NOMO-1 treated with DMSO at 0.1 percent for 48 hours (cell line): ENCODE measurements at regions not wholly inside any gene's neighbourhood (a gene's known extent, or its start where the extent isn't known, plus 50 kb on each side); places are given as distances from the start of the nearest gene placed in this dataset.
"Not testable (repeated sequence)": the region's sequence is repeated elsewhere in the genome, so short reads cannot be mapped to it uniquely, and the experiment has no call there.

Experiments
- DNase-seq: peaks from one replicate; lab custom pipeline; 2025; ENCODE audit not compliant: unreplicated experiment; lab: John Stamatoyannopoulos, UW

DNA sequence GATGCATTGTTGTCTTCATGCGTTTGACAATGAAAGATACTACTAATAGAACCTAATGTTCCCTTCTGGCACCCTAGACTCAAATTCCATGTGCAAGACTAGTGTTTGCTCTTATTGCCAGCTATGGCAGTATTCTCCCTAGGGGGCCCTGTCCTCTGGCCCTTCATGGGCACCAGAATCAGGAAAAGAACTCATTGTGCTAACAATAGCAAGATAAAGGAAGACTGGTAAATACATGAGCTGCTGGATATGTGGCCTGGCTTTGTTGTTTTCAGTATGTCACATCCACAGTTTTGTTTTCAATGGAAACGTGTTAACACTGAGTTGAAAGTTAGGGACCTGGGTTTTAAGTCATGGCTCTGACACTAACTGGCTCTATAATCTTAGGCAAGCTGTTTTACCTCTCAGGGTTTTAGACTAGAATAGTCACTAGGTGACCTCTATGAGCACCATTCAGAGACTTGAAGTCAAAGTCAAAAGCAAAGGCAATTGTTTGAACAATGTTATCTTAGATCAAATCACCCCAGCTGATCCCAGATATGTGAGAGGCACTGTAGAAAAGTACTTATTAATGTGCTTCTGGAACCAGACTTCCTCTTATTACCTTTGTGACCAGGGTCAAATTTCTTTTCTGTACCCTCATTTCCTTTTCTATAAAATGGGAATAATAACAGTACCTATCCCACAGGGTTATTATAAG lies 253.7 kb upstream of the DIAPH2 start:
- DNase-seq = no peak

DNA sequence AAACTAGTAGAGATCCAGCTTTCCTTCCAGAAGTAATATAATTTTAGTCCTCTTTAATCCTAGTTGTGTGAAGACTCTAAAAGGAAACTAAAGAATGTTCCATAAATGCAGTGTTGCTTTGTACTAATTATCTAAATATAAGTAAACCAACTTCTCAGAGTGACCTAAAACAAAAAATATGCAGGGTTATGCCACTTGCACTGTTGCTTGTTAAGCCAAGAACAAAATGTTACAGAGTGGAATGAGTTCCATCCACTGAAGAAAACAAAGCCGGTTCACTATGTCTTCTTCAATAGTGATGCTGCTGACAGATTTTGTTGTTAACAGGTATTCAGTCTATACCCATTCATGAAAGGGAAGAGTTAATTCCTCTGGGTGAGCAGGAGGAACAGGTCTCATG lies 252.0 kb upstream of the DIAPH2 start:
- DNase-seq = no peak

DNA sequence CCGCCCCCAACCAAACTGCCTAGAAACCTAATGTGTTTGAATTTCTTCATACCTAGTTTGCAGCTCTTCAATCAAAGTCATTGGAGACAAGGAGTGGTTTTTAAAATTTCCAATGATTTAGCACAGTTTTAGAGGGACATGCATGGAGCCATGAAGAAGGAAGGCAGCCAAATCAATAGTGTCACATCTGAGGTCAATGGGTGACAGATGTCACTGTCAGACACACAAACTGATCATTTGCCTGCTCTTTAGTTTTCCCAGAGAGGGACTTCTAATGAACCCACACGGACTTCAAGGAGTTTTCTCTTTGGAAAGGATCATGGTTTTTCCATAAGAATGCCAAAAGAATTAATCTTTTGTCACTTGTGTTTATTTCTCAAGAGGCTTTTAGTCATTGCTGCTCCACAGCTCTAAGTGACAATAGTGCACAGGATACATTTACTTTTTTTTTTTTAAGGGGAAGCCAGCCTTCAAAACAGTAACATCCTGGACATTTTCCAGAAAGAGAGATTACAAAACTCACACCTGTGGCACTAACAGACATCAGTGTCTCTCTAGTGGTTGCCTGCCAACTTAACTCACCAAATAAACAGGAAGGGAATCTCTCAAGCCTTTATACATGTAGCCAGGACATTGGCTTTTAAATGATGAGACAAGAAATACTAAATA lies 251.1 kb upstream of the DIAPH2 start:
- DNase-seq = no peak

DNA sequence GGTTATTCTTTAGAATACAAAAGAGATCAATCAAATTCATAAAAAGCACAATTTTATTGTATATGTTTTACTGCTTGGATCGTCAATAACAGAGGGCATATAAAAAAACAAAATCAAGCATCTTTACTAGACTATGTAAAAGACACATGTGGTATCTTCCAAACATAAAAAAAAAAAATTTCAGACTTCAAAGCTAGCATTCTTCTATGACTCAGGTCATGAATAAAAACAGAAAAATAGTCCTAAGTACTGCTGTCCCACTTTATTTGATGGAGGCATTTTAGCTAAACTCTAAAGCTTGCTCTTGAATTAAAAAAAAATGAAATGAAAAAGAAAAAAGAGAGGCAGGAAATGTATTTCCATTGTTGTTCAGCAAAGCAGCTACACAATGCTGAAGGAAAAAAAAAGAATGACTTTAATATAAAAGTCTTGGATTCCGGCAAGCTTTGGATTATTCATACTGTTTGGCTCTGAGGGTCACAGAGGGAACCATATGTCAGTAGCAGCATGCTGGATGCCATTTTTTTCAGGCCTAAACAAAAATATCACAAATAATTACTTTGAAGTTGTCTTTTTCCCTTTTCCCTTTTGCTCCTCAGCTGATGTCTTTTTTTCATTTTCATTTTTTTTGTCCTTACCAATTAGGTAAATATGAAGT lies 249.1 kb upstream of the DIAPH2 start:
- no peak for DNase-seq

DNA sequence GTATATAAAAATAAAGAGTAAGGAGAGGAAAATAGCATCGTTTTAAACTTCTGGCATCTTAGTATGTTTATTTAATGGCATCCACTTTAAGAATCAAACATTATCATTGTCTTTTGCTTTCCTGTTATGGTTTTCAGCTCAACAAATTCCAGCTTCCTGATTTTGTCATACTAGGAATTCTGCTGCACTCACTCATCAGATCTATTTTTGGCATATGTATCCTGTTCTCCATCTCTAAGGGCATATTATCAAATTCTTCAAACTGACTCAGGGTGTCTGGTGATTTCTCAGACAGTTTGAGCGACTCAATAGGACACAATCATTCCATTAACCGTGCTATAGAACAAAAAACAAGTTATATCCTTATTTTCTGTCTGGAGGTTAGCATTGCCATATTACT lies 248.5 kb upstream of the DIAPH2 start:
- DNase-seq = no peak

DNA sequence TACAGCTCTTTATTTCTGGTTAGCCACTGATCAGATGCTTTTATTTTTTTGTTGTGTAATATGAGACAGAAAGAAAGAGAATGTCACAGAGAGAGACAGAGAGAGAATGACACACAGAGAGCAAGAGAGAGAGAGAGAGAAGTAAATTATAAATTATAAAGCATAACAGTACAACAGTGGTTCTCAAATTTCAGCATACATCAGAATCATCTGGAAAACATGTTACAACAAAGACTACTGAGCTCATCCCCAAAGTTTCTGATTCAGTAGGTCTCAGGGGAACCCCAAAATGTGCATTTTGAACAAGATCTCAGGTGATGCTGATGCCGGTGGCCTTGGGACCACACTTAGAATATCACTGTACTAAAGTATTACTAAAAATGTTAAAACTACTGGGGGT lies 245.8 kb upstream of the DIAPH2 start:
- no peak for DNase-seq

DNA sequence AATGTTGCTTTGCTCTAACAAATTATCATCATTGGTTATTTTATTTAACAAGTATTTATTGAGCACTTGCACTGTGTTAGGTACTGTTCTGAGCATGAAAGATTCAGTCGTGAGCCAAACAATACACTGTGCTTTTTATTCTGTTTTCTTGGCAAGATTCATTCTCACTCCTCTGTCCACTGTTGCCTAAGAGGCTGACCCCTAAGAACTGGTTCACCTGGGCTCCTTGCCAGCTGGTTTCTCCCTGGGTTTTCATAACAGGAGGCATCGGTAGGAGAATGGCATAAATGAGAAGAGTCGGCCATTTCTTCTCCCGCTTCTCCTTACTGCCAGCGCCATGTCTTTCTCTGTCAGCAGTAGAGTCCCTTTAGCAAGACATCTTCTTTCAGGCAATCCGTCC lies 243.7 kb upstream of the DIAPH2 start:
- no peak for DNase-seq

DNA sequence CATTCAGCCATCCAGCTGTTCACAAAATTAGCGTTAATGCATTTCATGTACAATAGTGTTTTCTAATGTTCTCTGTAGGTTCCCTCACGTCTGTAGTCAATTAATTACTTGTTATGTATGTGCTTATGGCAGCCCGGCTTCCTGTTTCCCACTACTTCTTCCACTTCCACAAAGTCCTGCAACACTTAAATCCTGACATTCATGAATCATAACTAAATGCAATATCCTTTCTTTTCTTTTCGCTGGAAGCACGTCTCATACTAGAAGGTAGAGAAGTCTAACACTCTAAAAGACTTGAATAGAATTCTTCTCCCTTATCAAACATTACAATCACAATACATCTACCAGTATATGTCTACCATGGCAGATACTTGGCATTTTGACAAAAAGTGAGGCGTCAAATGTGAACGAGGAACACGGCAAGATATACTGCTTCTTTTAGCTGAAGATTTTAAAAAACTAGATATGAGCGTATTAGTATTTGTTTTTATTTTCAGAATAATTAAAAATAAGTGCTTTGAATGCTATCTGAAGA lies 239.0 kb upstream of the DIAPH2 start:
- DNase-seq = no peak

DNA sequence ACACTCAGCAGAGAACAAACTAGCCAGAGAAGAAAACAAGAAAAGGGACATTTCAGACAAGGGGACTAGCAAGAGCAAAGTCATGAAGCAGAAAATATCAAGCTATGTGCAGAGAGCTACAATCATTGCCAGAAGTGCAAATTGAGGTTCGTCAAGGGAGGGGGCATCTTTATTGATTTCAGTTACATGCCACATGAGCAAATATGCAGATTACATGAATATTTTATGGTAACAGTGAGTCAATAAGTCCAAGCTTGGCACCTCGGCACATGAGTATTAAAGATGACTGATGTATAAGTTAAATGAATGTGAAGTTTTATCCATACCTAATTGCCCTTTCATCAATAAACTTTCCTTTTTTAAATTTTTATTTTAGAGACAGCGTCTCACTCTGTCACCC lies 238.1 kb upstream of the DIAPH2 start:
- DNase-seq = no peak

DNA sequence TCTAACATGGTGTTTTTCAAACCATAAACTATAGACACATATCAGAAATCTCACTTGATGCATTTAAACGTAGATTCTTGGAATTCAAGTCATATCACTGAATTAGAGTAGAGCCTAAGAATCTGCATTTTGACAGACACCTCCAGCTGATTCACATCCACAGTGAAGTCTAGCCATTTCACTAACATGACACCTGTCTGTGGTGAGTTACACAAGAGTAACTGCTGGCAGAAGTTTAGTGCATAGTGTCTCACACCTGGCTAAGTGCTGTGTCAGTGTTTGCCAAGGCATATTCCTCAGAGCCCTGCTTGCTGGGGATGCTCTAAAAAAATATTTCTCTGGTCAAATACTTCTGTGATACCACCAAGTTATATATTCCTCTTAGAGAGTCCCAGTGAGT lies 237.5 kb upstream of the DIAPH2 start:
- no peak for DNase-seq

DNA sequence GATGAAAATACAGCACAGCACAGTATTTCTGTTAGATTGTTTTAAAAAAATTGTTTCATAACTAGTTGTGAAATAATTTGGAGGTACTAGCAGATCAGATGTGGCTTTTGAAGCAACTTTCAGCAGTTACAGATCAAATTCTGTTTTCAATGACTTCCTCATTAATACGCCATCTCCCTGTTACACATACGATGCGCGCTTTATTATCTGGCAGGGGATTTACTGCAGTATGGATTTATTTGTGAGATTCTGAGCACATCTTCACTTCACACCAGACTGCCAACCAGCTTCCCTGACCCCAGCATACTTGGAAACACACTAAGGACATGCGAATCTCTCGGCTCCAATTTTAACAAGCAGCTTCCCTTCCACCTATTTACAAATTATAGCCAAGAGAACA lies 235.5 kb upstream of the DIAPH2 start:
- peak; percentile 84 for DNase-seq

DNA sequence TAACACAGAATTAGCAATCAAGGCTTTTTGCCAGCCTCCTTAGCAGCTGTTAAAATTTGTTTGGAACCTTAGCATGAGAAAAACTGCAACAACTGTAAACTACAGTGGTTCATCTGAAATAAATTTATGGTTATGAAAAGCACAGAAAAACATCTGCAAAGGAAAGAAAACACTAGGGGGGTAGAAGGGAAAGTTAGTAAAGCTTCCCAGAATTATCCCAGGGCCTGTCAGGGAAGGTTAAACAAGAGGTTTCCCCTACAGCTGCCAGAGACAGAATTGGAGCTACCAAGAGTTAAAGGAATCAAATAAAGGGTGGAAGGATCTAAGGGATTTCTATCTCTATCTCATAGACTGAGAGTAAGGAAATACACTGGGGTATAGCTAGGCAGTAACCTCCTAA lies 234.7 kb upstream of the DIAPH2 start:
- no peak for DNase-seq

DNA sequence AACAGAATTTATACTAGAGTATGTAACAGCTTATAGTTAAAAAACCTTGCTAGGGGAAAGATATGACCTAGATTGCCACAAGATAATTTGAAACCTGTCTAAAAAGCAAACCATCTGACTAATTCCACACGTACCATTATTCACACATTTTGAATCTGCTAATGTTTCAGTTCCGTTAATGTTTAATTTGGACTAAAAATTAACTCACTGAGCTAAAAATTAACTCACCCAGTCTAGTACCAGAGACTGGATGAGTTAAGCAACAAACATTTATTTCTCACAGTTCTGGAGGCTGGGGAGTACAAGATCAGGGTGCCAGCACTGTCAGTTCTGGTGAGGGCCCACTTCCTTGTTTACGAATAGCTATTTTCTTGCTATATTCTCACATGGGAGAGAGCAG lies 231.5 kb upstream of the DIAPH2 start:
- DNase-seq = no peak

DNA sequence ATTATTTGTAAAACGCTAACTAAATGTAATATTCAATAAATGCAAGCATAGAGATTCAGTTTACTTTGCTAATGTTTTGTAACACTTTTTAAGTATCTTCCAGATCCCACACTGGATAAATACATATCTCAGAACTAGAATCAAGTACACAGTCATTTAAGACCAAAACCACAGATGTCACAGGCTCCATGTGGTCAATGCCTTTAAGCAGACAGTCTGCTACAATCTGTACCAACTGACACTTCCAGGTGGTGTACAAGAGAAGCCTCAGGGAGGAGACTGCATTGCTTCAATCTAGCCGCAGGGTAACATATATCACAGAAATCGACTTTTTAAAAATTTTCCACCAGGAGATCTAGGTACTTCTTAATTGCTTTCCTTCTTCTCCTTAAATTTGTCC lies 229.6 kb upstream of the DIAPH2 start:
- DNase-seq = no peak

DNA sequence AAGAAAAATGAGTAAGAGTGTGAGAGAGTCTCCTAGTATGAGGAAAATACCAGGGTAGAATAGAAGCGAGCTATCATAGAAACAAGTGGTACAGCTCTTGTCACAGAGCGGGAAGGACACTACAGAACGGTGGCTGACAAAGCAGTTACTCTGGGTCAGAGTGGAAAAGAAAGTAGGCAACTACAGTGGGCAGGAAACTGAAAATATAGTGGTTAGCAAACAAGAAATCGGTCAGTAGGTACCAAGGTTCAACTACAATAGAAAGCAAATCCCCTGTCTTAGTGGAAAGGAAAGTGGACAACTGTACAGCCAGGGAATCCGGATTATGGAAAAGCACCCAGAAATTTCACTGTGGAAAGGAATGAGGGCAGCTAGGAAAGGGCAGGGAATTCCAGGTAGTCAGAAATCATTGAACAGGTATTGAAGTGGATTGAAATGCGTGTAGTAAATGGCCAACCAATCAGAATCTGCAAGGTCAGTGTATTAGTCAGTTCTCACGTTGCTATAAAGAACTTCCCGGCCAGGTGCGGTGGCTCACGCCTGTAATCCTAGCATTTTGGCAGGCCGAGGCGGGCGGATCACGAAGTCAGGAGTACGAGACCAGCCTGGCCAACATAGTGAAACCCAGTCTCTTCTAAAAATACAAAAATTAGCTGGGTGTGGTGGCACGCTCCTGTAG lies 219.6 kb upstream of the DIAPH2 start:
- no peak for DNase-seq

DNA sequence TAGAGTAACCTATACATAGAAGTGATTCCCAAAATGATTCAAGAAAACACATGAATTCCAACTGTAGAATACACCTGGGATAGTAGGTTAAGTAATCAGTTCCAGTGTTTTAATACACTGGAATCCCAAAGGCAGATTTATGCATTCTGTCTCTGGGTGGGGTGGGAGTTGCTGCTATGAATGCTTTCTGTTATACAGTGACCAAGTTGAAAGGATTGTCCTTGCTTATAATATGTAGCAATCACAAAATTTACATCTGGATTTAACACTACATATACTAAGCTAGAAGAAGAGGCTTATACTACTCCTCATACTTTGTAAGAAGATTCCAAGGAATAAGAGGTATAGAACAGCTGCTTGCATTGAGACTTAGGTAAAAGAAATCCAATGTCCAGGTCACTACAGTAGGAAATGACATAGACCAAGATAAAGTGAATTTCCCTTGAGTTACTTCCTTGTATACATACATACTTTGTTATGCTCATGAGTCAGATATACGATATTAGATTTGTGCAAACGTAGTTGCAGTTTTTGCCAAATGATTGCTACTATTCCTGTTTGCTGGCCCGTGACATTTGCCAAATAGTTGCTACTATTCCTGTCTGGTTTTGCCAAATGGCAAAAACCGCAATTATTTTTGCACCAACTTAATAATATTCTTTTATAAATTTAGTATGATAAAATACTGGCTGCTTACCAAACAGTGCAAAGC lies 210.5 kb upstream of the DIAPH2 start:
- no peak for DNase-seq

DNA sequence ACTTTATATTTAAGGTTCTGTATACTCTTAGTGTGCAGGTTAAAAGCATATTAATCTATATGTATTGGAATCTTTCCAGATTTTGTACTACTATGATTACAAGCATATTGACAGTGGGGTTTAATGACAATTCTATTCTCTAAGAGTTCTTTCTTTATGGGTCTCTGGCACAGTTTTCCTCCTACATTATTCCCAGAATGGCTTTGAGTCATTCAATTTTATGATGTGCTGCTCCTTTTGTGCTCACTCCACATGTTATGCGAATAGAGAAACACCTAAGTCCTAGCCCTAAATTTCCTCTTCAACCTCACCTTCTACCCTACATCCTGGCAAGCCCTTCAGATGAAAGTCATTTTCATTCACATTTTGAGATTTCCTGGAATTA lies 209.9 kb upstream of the DIAPH2 start:
- no peak for DNase-seq

DNA sequence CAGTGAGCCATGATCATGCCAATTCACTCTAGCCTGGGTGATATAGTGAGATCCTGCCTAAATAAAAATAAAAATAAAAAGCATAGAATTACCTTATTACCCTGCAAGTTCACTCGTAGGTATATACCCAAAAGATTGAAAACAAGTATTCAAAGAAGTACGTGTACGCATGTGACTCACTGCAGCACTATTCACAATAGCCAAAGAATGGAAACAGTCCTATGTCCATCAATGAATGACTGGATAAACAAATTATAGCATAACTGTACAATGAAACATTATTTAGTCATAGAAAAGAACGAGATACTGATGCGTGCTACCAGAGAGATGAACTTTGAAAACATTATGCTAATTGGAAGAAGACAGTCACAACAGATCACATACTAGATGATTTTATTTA lies 204.6 kb upstream of the DIAPH2 start:
- DNase-seq = no peak

DNA sequence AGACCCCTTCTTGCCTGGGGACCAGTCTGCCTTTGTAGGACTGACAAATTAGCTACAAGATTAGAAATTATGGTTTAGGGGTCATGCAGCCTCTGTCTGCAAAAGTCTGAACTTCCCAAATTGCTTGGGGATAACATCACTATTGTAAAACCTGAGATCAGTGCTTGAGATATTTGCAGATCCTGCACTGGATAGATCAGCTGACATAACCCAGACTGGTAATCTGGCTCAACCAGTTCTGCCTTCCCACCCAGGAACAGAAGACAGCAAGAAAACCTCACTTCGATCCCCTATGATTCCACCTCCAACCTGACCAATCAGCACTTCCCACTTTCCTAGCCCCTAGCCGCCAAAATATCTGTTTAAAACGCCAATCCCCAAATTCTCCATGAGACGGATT lies 202.8 kb upstream of the DIAPH2 start:
- no peak for DNase-seq

DNA sequence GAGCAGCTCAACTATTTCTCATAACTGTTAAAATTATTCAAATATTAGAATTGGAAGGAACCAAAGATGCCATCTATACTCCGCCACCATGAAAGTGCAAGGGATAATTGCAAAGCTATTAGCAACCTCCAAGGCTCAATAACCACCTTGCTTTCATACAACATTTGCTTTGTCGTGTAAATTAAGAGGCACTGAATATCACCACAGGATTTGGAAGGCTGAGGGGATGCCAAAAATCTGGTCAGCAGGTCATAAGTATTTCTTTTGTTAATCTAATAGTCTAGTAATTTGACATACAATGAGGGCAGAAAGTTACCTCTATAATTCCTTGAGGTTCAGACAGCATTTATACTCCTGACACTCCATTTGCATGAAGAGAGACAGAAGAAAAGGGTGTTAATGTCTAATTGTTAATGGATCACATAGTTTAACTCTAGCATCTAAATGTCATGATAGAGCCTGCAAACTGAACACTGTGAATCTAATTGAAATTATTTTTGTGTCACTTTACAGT lies 200.9 kb upstream of the DIAPH2 start:
- DNase-seq = no peak

DNA sequence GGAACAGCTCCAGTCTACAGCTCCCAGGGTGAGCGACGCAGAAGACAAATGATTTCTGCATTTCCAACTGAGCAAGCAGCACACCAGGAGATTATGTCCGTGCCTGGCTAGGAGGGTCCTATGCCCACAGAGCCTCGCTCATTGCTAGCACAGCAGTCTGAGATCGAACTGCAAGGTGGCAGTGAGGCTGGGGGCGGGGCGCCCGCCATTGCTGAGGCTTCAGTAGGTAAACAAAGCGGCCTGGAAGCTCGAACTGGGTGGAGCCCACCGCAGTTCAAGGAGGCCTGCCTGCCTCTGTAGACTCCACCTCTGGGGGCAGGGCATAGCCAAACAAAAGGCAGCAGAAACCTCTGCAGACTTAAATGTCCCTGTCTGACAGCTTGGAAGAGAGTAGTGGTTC lies 198.0 kb upstream of the DIAPH2 start:
- not testable (repeated sequence) for DNase-seq
